Loucy (cell line): ENCODE measurements at regions not wholly inside any gene's neighbourhood (a gene's known extent, or its start where the extent isn't known, plus 50 kb on each side); places are given as distances from the start of the nearest gene placed in this dataset.

Source experiments
- H2AFZ ChIP-seq: fragments of 200-600 bp; sonication (generic); 2 replicates; pipeline ENCODE4 v1.6.0; 2016; ENCODE audit warnings: antibody characterized with exemption, mild to moderate bottlenecking, low read length, moderate library complexity
- H3F3A ChIP-seq: fragments of 200-600 bp; 2 replicates; pipeline ENCODE4 v1.6.0; 2016; ENCODE audit warnings: antibody characterized with exemption, low read depth, mild to moderate bottlenecking
- H3K27me3 ChIP-seq: fragments of 200-600 bp; sonication (generic); 2 replicates; pipeline ENCODE4 v1.6.1; 2014; ENCODE audit warnings: low read length, mild to moderate bottlenecking; ENCODE audit not compliant: insufficient read depth, poor library complexity, severe bottlenecking
- H3K36me3 ChIP-seq: fragments of 200-600 bp; sonication (generic); 2 replicates; pipeline ENCODE4 v1.6.1; 2016; ENCODE audit warnings: low read length; ENCODE audit not compliant: insufficient read depth
- H3K4me1 ChIP-seq: fragments of 200-600 bp; sonication (generic); 2 replicates; pipeline ENCODE4 v1.5.1; 2014; ENCODE audit warnings: low read length, mild to moderate bottlenecking; ENCODE audit not compliant: insufficient read depth, poor library complexity, severe bottlenecking
- H3K4me2 ChIP-seq: fragments of 200-600 bp; sonication (generic); 2 replicates; pipeline ENCODE4 v1.6.0; 2014; ENCODE audit warnings: antibody characterized with exemption, low read length, low read depth, mild to moderate bottlenecking; ENCODE audit not compliant: poor library complexity, severe bottlenecking
- H3K4me3 ChIP-seq: fragments of 200-600 bp; sonication (generic); 2 replicates; pipeline ENCODE4 v1.5.1; 2014; ENCODE audit warnings: low read length, mild to moderate bottlenecking, mixed read lengths; ENCODE audit not compliant: poor library complexity, severe bottlenecking
- H3K79me2 ChIP-seq: fragments of 200-600 bp; sonication (generic); 2 replicates; pipeline ENCODE4 v1.6.1; 2014; ENCODE audit warnings: low read length; ENCODE audit not compliant: insufficient read depth
- H3K9ac ChIP-seq: fragments of 200-600 bp; sonication (generic); 2 replicates; pipeline ENCODE4 v1.6.0; 2014; ENCODE audit warnings: mild to moderate bottlenecking, low read depth, low read length, moderate library complexity; ENCODE audit not compliant: poor library complexity, severe bottlenecking
- H3K9me2 ChIP-seq: fragments of 200-600 bp; sonication (generic); replicated peaks from 2 replicates; pipeline ENCODE4 v1.6.1; 2016; ENCODE audit warnings: low read depth, low read length, mixed read lengths
- H3K9me3 ChIP-seq: fragments of 200-600 bp; sonication (generic); 2 replicates; pipeline ENCODE4 v1.6.1; 2014; ENCODE audit warnings: mild to moderate bottlenecking, antibody characterized with exemption, low read length, low read depth; ENCODE audit not compliant: insufficient read depth
- H4K20me1 ChIP-seq: fragments of 200-600 bp; sonication (generic); 2 replicates; pipeline ENCODE4 v1.6.0; 2014; ENCODE audit warnings: antibody characterized with exemption, low read length, mild to moderate bottlenecking; ENCODE audit not compliant: insufficient read depth, poor library complexity, severe bottlenecking
- EZH2phosphoT487 ChIP-seq: fragments of 200-600 bp; IDR thresholded peaks from 2 replicates; pipeline ENCODE4 v1.6.1; 2018; ENCODE audit warnings: antibody characterized with exemption, mild to moderate bottlenecking, moderate library complexity, borderline replicate concordance
- TF ChIP-seq, protein P1 (sequence below): fragments of 200-600 bp; sonication (generic); conservative IDR thresholded peaks from 2 replicates; pipeline ENCODE4 v1.5.1; 2014; ENCODE audit warnings: mild to moderate bottlenecking, antibody characterized with exemption, low read length

DNA sequence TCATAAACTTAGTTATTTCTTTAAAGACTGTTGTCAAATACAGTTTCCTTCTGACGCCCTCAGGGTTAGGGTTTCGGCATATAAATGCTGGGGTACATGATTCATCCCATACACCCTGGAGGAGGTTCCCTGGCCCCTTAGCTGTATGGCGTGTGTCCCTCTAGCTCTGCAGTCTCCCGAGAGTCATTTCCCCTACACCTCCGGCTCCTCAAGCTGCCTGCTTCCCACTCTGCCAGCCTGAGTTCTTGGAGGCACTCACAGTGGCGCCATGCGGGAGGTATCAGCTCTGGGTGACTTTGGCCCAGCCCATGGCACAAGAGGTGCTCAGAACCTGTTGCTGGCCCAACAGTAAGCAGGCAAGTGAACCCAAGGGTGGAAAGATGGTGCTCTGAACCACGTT is 70.2 kb upstream of the TRPM1 start:
- no peak for TF ChIP-seq EZH2phosphoT487
- no peaks in the 10 kb centered on the region for H3F3A ChIP-seq
- H3K4me2 ChIP-seq, result no peak overlapping the region
- no peaks in the 10 kb centered on the region for H3K27me3 ChIP-seq
- H3K9ac ChIP-seq, result no peak overlapping the region
- H3K4me1 ChIP-seq, result peaks cover 10% of the 10 kb centered on the region
- H3K79me2 ChIP-seq, result no peaks in the 10 kb centered on the region
- H3K4me3 ChIP-seq, result no peak overlapping the region
- H3K36me3 ChIP-seq, result no peaks in the 10 kb centered on the region
- no peaks in the 10 kb centered on the region for H3K9me3 ChIP-seq
- no peak overlapping the region for H2AFZ ChIP-seq
- no peaks in the 10 kb centered on the region for H4K20me1 ChIP-seq
- H3K9me2 ChIP-seq, result no peaks in the 10 kb centered on the region

DNA sequence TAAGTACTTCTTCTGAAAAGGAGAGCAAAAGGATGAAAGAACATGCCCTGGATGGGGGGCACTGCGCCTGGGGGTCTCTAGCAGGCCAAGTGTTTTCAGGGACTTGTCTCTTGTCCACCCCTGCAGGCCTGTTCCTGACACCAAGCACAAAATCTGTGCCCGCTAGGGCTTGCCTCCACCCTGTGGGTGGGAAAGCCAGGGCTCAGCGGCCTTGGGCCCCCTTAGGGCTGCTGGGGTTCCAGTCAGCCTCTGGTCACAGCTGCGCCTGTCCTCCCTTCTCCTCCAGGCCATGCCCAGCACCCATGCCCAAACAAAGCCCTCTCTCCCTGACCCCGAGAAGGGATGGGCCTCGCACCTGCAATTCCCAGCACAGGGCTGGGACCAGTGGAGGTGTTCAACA is 71.1 kb upstream of the TRPM1 start:
- Histone ChIP-seq H3K4me1 (peaks cover 1% of the 10 kb centered on the region), H3K9me2 (no peaks in the 10 kb centered on the region), H3K9me3 (no peaks in the 10 kb centered on the region), H3F3A (no peaks in the 10 kb centered on the region), H2AFZ (no peak overlapping the region), H3K4me3 (no peak overlapping the region), H3K36me3 (no peaks in the 10 kb centered on the region), H3K9ac (no peak overlapping the region), H4K20me1 (no peaks in the 10 kb centered on the region), H3K4me2 (no peak overlapping the region), H3K79me2 (no peaks in the 10 kb centered on the region), H3K27me3 (no peaks in the 10 kb centered on the region)
- TF ChIP-seq, protein P1, sequence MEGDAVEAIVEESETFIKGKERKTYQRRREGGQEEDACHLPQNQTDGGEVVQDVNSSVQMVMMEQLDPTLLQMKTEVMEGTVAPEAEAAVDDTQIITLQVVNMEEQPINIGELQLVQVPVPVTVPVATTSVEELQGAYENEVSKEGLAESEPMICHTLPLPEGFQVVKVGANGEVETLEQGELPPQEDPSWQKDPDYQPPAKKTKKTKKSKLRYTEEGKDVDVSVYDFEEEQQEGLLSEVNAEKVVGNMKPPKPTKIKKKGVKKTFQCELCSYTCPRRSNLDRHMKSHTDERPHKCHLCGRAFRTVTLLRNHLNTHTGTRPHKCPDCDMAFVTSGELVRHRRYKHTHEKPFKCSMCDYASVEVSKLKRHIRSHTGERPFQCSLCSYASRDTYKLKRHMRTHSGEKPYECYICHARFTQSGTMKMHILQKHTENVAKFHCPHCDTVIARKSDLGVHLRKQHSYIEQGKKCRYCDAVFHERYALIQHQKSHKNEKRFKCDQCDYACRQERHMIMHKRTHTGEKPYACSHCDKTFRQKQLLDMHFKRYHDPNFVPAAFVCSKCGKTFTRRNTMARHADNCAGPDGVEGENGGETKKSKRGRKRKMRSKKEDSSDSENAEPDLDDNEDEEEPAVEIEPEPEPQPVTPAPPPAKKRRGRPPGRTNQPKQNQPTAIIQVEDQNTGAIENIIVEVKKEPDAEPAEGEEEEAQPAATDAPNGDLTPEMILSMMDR, result no peak
- TF ChIP-seq EZH2phosphoT487, result no peak

DNA sequence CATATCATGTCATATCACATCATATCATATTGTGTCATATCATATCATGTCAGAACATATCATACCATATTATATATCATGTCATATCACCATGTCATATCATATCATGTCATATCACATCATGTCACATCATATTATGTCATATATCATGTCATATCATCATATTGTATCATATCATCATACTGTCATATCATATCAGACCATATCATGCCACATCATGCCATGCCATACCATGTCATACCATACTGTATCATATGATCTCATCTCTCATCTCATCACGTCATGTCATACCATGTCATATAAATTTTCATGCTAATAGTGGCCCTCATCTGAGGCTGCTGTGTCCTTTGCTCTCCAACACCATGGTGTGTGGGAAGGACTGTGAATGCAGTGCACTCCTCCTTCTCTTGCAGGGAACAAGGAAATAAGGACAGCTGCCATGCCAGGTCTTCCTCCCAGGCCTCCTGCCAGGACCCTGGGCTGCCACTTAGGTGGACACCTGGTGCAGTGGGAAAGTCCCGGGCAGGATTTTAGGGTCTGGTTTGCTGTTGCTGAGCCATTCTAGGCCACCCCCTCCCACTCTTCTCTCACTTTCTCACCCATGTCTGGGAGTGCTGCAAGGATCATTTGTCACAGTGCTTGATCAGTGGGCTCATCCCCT is 72.4 kb upstream of the TRPM1 start:
- Histone ChIP-seq H3K27me3 (no peaks in the 10 kb centered on the region), H4K20me1 (no peaks in the 10 kb centered on the region), H3K4me2 (no peak overlapping the region), H3K36me3 (no peaks in the 10 kb centered on the region), H3K9me2 (no peaks in the 10 kb centered on the region), H3K4me1 (peaks cover 2% of the 10 kb centered on the region), H3F3A (no peaks in the 10 kb centered on the region), H3K4me3 (no peak overlapping the region), H3K79me2 (no peaks in the 10 kb centered on the region), H3K9ac (no peak overlapping the region), H3K9me3 (no peaks in the 10 kb centered on the region), H2AFZ (no peak overlapping the region)
- TF ChIP-seq, protein P1, result no peak
- TF ChIP-seq EZH2phosphoT487, result no peak

DNA sequence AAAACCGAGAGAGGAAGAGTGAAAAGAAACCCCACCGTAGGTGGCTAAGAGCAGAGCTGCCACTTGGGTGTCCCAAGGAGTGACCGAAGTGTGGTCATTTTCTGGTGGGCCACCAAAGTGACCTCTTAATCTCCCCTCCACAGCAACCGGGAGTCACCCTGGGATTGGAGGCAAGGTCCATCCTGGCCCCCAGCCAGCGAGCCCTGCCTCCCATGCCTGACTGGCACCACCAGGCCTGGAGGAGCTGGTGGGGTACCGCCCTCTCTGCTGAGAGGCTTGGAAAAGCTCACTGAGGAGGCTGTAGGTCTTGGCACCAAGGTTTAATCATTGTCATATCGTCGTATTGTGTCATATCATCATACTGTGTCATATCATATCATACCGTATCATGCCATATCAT is 74.0 kb upstream of the TRPM1 start:
- Histone ChIP-seq H3K4me1 (peaks cover 10% of the 10 kb centered on the region), H3K4me3 (no peak overlapping the region), H4K20me1 (no peaks in the 10 kb centered on the region), H3F3A (no peaks in the 10 kb centered on the region), H3K9me3 (no peaks in the 10 kb centered on the region), H3K9me2 (no peaks in the 10 kb centered on the region), H2AFZ (no peak overlapping the region), H3K9ac (no peak overlapping the region), H3K27me3 (no peaks in the 10 kb centered on the region), H3K79me2 (no peaks in the 10 kb centered on the region), H3K4me2 (no peak overlapping the region), H3K36me3 (no peaks in the 10 kb centered on the region)
- TF ChIP-seq, protein P1, result no peak
- TF ChIP-seq EZH2phosphoT487, result no peak
